NCI-H2107 treated with DMSO at 0.1 percent for 48 hours (cell line): ENCODE measurements at regions not wholly inside any gene's neighbourhood (a gene's known extent, or its start where the extent isn't known, plus 50 kb on each side); places are given as distances from the start of the nearest gene placed in this dataset.

Source experiments
- DNase-seq: peaks from one replicate; lab custom pipeline; 2025; ENCODE audit not compliant: unreplicated experiment; lab: John Stamatoyannopoulos, UW

GRCh38 chr3:127459891-127460290 is 130.6 kb downstream of the TPRA1 start:
- no peak for DNase-seq

- DNase-seq = no peak
Measured at GRCh38 chr3:127458696-127459604, 131.6 kb downstream of the TPRA1 start.

- peak; percentile 62 for DNase-seq
Measured at GRCh38 chr3:127457546-127458145, 132.9 kb downstream of the TPRA1 start.

- DNase-seq = no peak
Measured at GRCh38 chr3:127457094-127457475, 133.4 kb downstream of the TPRA1 start.

GRCh38 chr3:127456471-127457093 is 134.0 kb downstream of the TPRA1 start:
- DNase-seq = peak; percentile 20

GRCh38 chr3:127455541-127456450 is 134.7 kb downstream of the TPRA1 start:
- DNase-seq = peak; percentile 41

- no peak for DNase-seq
Measured at GRCh38 chr3:127454968-127455367, 135.6 kb downstream of the TPRA1 start.

GRCh38 chr3:127454051-127454450 is 136.5 kb downstream of the TPRA1 start:
- DNase-seq = no peak

GRCh38 chr3:127452321-127452821 is 138.2 kb downstream of the TPRA1 start:
- no peak for DNase-seq

- DNase-seq = no peak
Measured at GRCh38 chr3:127451321-127451720, 139.2 kb downstream of the TPRA1 start.

GRCh38 chr3:127450331-127450730 is 140.2 kb downstream of the TPRA1 start:
- no peak for DNase-seq

- no peak for DNase-seq
Measured at GRCh38 chr3:127449486-127450212, 140.9 kb downstream of the TPRA1 start.

- DNase-seq = no peak
Measured at GRCh38 chr3:127448671-127449070, 141.9 kb downstream of the TPRA1 start.

GRCh38 chr3:127448161-127448561 is 142.4 kb downstream of the TPRA1 start:
- DNase-seq = peak; percentile 65

- no peak for DNase-seq
Measured at GRCh38 chr3:127446756-127447155, 143.8 kb downstream of the TPRA1 start.

- DNase-seq = no peak
Measured at GRCh38 chr3:127445581-127446343, 144.8 kb downstream of the TPRA1 start.

GRCh38 chr3:127444761-127445160 is 145.8 kb downstream of the TPRA1 start:
- no peak for DNase-seq

GRCh38 chr3:127443581-127444375 is 146.8 kb downstream of the TPRA1 start:
- DNase-seq = no peak

- DNase-seq = no peak
Measured at GRCh38 chr3:127442506-127442905, 148.0 kb downstream of the TPRA1 start.
